BE2C (cell line): ENCODE measurements at regions not wholly inside any gene's neighbourhood (a gene's known extent, or its start where the extent isn't known, plus 50 kb on each side); places are given as distances from the start of the nearest gene placed in this dataset.

ENCODE experiments used
- DNase-seq: peaks from one replicate; pipeline ENCODE4 v3.0.0-alpha.2; 2020
- H3K27me3 ChIP-seq: fragments of 250-450 bp; sonication (Bioruptor Pico); 2 replicates; pipeline ENCODE4 v1.5.1; 2020; ENCODE audit warnings: mild to moderate bottlenecking
- H3K36me3 ChIP-seq: fragments of 250-450 bp; sonication (Bioruptor Pico); 2 replicates; pipeline ENCODE4 v1.5.1; 2020; ENCODE audit warnings: mild to moderate bottlenecking
- H3K4me1 ChIP-seq: fragments of 250-450 bp; sonication (Bioruptor Pico); 2 replicates; pipeline ENCODE4 v1.5.1; 2020
- H3K4me3 ChIP-seq: 2 replicates; pipeline ENCODE4 v1.5.1; 2011; ENCODE audit warnings: low read depth, low read length
- H3K9me3 ChIP-seq: fragments of 250-450 bp; sonication (Bioruptor Pico); 2 replicates; pipeline ENCODE4 v1.5.1; 2020
- CTCF ChIP-seq: IDR thresholded peaks from 2 replicates; pipeline ENCODE4 v1.5.1; 2012; ENCODE audit warnings: mild to moderate bottlenecking, low read depth, low read length

DNA sequence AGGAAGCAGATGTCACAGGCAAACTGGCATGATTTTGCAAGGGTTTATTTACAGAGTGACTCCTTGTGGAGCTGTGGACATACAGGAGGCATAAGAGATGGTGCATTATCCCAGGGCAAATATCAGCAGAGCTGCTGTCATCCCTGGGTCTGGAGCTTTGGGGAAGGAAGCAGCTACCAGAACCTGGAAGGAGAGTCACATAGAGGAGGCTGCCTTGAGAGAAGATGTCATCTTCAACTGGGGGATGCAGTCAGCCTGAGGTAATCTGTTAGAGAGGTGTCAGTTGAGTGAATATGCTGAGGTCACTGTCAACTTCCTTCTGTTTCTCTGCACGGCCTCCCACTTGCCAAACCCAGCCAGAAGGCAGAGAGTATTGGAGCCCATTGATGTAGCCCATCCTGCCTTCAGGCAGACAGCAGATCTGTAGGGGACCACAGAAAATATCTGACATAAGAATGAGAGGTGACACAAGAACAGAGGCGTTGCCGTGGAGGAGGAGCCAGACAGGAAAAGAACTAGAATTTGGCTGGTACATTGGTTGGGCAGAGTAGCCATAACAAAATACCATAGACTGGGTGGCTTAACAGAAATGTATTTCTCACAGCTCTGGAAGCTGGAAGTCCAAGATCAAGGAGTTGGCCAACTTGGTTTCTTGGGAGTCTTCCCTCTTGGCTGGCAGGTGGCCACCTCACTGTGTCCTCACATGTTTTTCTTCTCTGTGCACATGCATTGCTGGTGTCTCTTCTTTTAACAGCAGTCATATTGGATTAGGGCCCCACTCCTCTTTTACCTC, 102.8 kb downstream of the SNX18 start:
- Histone ChIP-seq H3K36me3 (no peaks in the 10 kb centered on the region), H3K27me3 (no peaks in the 10 kb centered on the region), H3K9me3 (no peaks in the 10 kb centered on the region), H3K4me1 (no peaks in the 10 kb centered on the region), H3K4me3 (no peak overlapping the region)
- TF ChIP-seq CTCF: no peak
- no peak for DNase-seq

GRCh38 chr5:54619731-54620130, 102.2 kb downstream of the SNX18 start:
- no peaks in the 10 kb centered on the region for H3K4me1 ChIP-seq
- H3K9me3 ChIP-seq: no peaks in the 10 kb centered on the region
- TF ChIP-seq CTCF: no peak
- DNase-seq: no peak
- H3K27me3 ChIP-seq: no peaks in the 10 kb centered on the region
- H3K4me3 ChIP-seq: no peak overlapping the region
- no peaks in the 10 kb centered on the region for H3K36me3 ChIP-seq

DNA sequence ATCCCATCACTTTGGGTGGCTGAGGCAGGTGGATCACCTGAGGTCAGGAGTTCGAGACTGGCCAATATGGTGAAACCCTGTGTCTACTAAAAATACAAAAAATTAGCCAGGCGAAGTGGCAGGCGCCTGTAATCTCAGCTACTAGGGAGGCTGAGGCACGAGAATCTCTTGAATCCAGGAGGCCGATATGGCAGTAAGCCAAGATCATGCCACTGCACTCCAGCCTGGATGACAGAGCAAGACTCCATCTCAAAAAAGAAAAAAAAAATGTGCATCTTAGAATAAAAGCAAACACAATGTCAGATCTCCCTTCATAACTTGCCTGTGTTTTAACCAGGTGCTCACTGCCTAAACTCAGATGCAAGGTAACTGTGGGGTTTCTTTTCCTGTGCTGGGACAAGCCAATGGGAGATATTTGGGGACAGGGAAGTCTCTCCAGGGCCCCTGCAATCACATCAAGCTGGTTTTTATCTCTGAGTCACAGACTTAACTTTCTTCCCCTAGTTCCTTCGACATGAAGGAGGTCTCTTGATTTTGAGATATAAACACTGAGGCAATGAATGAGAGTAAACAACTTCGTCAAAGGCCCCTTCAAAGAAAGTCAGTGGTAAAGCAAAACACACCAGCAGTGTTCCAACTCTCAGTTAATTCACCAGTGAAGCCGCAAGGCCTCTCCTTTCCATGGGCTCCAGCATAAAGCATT, 99.1 kb downstream of the SNX18 start:
- Histone ChIP-seq H3K4me3 (no peak overlapping the region), H3K4me1 (no peaks in the 10 kb centered on the region), H3K9me3 (no peaks in the 10 kb centered on the region), H3K36me3 (no peaks in the 10 kb centered on the region), H3K27me3 (no peaks in the 10 kb centered on the region)
- no peak for TF ChIP-seq CTCF
- DNase-seq: no peak

- Histone ChIP-seq H3K4me1 (no peaks in the 10 kb centered on the region), H3K9me3 (no peaks in the 10 kb centered on the region), H3K27me3 (no peaks in the 10 kb centered on the region), H3K36me3 (no peaks in the 10 kb centered on the region), H3K4me3 (no peak overlapping the region)
- TF ChIP-seq CTCF: no peak
- no peak for DNase-seq
Observed at GRCh38 chr5:54616031-54616430, 98.5 kb downstream of the SNX18 start.

- Histone ChIP-seq H3K4me1 (no peaks in the 10 kb centered on the region), H3K27me3 (no peaks in the 10 kb centered on the region), H3K36me3 (no peaks in the 10 kb centered on the region), H3K4me3 (no peak overlapping the region), H3K9me3 (no peaks in the 10 kb centered on the region)
- no peak for DNase-seq
- no peak for TF ChIP-seq CTCF
Observed at GRCh38 chr5:54615381-54615780, 97.8 kb downstream of the SNX18 start.

DNA sequence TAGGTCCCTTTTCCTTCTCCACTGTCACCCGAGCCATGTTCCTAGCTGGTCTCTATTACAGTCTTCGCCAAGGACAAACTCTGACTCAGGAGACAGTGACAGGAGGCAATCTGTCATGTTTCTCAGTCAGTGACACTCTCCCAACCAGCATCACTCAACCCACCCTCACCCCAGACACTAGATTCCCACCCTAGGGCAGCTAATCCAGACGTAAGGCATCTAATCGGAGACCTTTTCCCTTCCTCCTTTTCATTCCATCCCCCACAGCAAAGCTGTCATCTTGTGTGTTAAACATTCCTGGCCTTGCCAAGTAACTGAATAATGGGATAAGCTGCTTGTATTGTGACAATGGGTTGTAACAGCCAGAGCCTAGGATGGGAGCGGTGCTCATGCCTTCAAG, 95.2 kb downstream of the SNX18 start:
- no peaks in the 10 kb centered on the region for H3K4me1 ChIP-seq
- no peaks in the 10 kb centered on the region for H3K27me3 ChIP-seq
- DNase-seq: no peak
- H3K36me3 ChIP-seq: no peaks in the 10 kb centered on the region
- H3K4me3 ChIP-seq: no peak overlapping the region
- H3K9me3 ChIP-seq: no peaks in the 10 kb centered on the region
- no peak for TF ChIP-seq CTCF
